Adrenal gland (tissue), 9 donors: ENCODE measurements at regions not wholly inside any gene's neighbourhood (a gene's known extent, or its start where the extent isn't known, plus 50 kb on each side); places are given as distances from the start of the nearest gene placed in this dataset.

ENCODE experiments used
- DNase-seq, 7 donors: peaks; one replicate each; pipeline ENCODE4 v3.0.0-alpha.2; 2019 to 2020
- H3K27ac ChIP-seq, 5 donors: fragments of 200-600 bp; sonication (generic) in 4 of 5; 1 replicate in 3 of 5; 2 replicates in 2 of 5; pipeline versions ENCODE4 v1.5.1 to v1.8.0; 2016 to 2020; ENCODE audit warnings: mild to moderate bottlenecking in 1 of 5
- H3K27me3 ChIP-seq: fragments of 200-600 bp; 2 replicates; pipeline ENCODE4 v1.8.0; 2021
- H3K36me3 ChIP-seq, 2 donors: fragments of 200-600 bp; replicated peaks in 1 of 2; 1 replicate in 1 of 2; 2 replicates in 1 of 2; pipeline versions ENCODE4 v1.5.1 to v1.8.0; 2018 to 2022
- H3K4me1 ChIP-seq, 2 donors: fragments of 200-600 bp; replicated peaks in 1 of 2; 1 replicate in 1 of 2; 2 replicates in 1 of 2; pipeline versions ENCODE4 v1.5.1 to v1.8.0; 2018 to 2021
- H3K4me3 ChIP-seq, 4 donors: fragments of 200-600 bp; sonication (generic) in 3 of 4; one replicate each; pipeline ENCODE4 v1.5.1; 2016 to 2018
- H3K9me3 ChIP-seq, 3 donors: fragments of 200-600 bp; sonication (generic) in 1 of 3; replicated peaks in 1 of 3; 1 replicate in 2 of 3; 2 replicates in 1 of 3; pipeline versions ENCODE4 v1.5.1 to v1.8.0; 2016 to 2021
- CTCF ChIP-seq, 6 experiments: fragments of 450-650 bp in 4 of 6; fragments of 200-600 bp in 2 of 6; sonication (generic) in 1 of 6; IDR thresholded peaks; 1 replicate in 5 of 6; 2 replicates in 1 of 6; pipeline versions ENCODE4 v1.5.1 to v1.8.0; 2016 to 2021; ENCODE audit warnings: antibody characterized with exemption in 6 of 6, mild to moderate bottlenecking in 2 of 6, moderate library complexity in 1 of 6
- POLR2A ChIP-seq, 2 donors: fragments of 450-650 bp; IDR thresholded peaks; one replicate each; pipeline ENCODE4 v1.6.1; 2017; ENCODE audit warnings: antibody characterized with exemption in 2 of 2, mild to moderate bottlenecking in 2 of 2, moderate library complexity in 1 of 2
- WGBS, 4 donors: extraction: QIAGEN DNeasy Blood & Tissue Kit in 2 of 4; methylation state at CpG; one replicate each; pipeline versions ENCODE4 v1.1.5 to v1.1.7; 2013 to 2017; 5-methylcytosine and 5-hydroxymethylcytosine counted together
- intact Hi-C, 2 donors: fragments of 100-400 bp; cut with DNase I; formaldehyde crosslinking; loops; one replicate each; pipeline versions ENCODE4 v1.14.1 to v1.15.0; 2022 to 2023
- donor health status: healthy with polysubstance abuse.
- donor health status: Bipolar disorder and iron deficiency.
- donor health status: DM: yes; HTN: yes; CAD: no.
- donor health status: DM: no; HTN: no; CAD: no.
- donor health status: DM: no; HTN: no; CAD: no.

DNA sequence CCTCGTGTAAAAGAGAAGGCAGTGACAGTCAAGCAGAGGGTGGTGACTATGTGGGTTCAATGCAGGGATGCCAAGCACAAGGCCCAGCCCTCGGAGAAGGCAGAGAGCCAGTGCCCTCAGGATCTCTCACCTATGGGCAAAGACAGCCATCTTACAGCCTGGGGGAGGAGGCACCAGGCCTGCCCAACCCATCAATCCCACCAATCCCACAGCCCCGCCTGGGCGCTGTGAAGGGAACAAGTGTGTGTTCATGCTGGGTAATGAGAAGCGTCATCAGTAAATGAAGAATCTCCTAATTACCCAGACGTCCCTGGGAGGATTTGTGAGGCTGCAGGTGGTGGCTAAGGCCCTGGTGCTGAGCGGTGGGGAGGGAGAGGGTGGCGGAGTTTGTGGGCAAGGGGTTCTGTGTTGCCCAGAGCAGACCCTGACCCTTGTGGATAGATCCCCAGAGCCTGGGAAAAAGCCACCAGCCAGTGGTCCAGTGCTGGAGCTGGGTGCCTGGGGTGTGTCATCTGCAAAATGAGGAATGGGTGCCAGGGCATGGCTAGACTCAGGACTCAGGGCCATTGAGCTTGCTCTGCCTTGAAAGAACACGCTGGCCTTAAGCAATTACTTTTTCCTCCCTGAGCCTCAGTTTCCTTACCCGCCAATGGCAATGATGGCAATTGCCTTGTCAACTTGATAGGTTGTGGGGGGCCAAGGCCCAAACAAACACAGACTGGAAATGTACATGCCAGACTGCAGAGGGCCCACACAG, 128.1 kb upstream of the UNC5B start:
- H3K4me1 ChIP-seq, result no peaks in the 10 kb centered on the region
- intact Hi-C loops, result no loop called here
- WGBS, 4 donors, result 77 to 87% (median 80%) methylated on average over 8 to 10 of the region's 10 CpGs
- H3K9me3 ChIP-seq, result no peaks in the 10 kb centered on the region
- no peaks in the 10 kb centered on the region for H3K27me3 ChIP-seq
- H3K27ac ChIP-seq, result no peak overlapping the region
- H3K36me3 ChIP-seq, result no peaks in the 10 kb centered on the region
- peak in 4 of 7 donors; percentile 3 to 41 (median 12) for DNase-seq
- TF ChIP-seq POLR2A (IDR thresholded peaks at IDR 0.05), result no peak
- TF ChIP-seq CTCF (IDR thresholded peaks at IDR 0.05), result no peak
- no peak overlapping the region for H3K4me3 ChIP-seq

DNA sequence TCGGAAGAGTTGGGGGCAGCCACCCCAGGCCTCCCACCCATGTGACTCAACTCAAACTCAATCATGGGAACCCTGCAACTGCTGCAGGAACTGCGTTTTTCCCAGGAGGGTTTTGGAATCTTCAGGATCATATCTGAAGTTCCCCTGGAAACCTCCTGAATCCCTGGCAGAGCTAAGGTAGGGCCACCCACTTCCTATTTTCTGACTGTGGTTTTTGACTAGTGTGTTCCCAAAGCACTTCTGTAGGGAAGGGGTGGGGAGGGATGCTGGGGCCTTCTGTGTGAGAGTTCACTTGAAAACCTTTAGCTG, 127.6 kb upstream of the UNC5B start:
- DNase-seq, result peak in 2 of 7 donors; percentile 2 to 10

DNA sequence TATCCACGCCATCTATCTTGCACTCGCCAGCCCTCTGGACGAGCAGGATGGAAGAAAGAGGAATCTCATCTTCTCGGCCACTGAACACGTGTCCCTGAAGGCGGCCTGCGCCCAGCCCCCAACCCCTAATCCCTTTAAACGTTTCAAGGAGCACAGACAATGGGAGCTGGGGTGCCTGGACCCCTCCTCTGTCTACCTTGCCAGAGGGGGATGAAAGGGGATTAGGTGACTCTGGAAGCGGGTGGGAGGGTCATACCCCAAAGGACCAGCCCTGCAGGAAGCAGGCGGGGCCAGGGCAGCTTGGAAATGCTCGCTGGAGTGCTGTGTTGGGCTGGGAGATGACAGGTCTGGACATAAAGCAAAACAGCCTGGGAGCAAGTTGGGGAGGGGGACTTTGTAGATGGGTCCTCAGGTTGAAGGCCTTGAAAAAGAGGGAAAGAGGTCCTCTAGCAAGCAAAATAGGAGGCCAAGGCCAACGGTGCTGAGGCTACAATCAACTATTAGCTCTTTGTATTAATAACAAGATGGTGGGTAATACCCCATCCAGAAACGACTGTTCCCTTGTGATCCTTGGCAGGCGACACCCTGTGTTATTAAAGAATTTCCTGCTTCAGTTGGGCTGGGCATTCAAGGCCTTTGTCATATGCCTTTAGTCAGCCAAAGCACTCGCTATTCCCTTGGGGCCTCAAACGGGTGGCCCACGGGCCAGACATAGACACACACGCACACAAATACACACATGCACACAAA, 126.5 kb upstream of the UNC5B start:
- Histone ChIP-seq H3K36me3 (no peaks in the 10 kb centered on the region), H3K9me3 (no peaks in the 10 kb centered on the region), H3K4me3 (no peak overlapping the region), H3K27me3 (no peaks in the 10 kb centered on the region), H3K4me1 (no peaks in the 10 kb centered on the region), H3K27ac (no peak overlapping the region)
- WGBS, 4 donors, result 64 to 72% (median 67%) methylated on average over 18 of the region's 18 CpGs
- DNase-seq, result peak in 3 of 7 donors; percentile 5 to 28 (median 7)
- intact Hi-C loops, result no loop called here
- TF ChIP-seq CTCF (IDR thresholded peaks at IDR 0.05) (no peak), POLR2A (IDR thresholded peaks at IDR 0.05) (no peak)

More for the DNA sequence above, 127.6 kb upstream of the UNC5B start:
- Histone ChIP-seq H3K36me3 (no peaks in the 10 kb centered on the region), H3K9me3 (no peaks in the 10 kb centered on the region), H3K27me3 (no peaks in the 10 kb centered on the region), H3K27ac (no peak overlapping the region), H3K4me1 (no peaks in the 10 kb centered on the region), H3K4me3 (no peak overlapping the region)
- intact Hi-C loops, result no loop called here
- 76 to 89% (median 85%) methylated on average over 1 to 2 of the region's 2 CpGs for WGBS, 4 donors
- TF ChIP-seq POLR2A (IDR thresholded peaks at IDR 0.05) (no peak), CTCF (IDR thresholded peaks at IDR 0.05) (no peak)

DNA sequence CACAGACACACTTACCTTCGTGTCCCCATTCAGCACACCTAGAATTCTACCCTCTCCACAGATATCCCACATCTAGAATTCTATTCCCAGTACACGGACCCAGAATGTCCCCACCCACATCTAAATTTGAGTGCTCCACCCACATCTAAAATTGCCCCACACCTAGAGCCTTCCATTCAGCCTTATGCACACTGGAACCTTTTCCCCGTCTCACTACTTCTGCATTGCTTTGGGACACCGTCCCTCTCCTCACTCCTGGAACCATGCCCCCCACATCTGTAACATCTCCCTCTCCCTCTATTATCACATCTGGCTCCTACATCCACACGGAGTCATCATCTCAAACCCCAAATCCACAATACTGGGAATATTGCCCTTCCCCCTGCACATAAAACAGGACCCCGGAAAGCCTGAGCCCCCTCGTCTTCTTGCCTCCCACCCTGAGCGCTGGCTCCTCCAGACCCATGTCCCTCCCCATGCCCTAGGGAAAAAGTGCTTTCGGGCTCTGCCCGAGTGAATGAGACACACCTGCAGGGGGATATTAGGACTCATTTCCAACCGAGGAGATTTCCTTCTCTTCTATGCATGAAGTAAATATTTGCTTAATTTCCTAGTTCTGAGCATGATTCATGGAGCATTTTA, 125.8 kb upstream of the UNC5B start:
- DNase-seq, result peak in 4 of 7 donors; percentile 1 to 20 (median 3)
- Histone ChIP-seq H3K27me3 (no peaks in the 10 kb centered on the region), H3K4me3 (no peak overlapping the region), H3K27ac (no peak overlapping the region), H3K9me3 (no peaks in the 10 kb centered on the region), H3K4me1 (no peaks in the 10 kb centered on the region), H3K36me3 (no peaks in the 10 kb centered on the region)
- WGBS, 4 donors, result 75 to 88% (median 87%) methylated on average over 11 of the region's 11 CpGs
- no peak for TF ChIP-seq CTCF (IDR thresholded peaks at IDR 0.05)
- no peak for TF ChIP-seq POLR2A (IDR thresholded peaks at IDR 0.05)
- intact Hi-C loops, result no loop called here
